ENCODE measurements at regions not wholly inside any gene's neighbourhood (a gene's known extent, or its start where the extent isn't known, plus 50 kb on each side); places are given as distances from the start of the nearest gene placed in this dataset.

DNA sequence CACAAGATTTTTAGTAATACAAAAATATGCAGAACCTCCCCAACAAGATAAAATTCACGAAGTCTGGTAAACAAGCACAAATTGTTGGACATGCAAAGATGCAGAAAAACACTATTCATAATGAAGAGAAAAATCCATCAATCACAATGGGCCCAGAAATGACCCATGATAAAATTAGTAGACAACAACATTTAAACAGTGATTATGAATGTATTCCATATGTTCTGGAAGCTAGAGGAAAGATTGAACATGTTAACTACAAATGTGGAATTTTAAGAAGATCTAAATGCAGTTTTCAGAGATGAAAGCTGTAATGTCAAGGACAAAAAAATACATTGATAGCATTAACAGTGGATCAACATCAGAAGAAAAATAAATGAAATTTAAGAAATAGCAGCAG, 243.3 kb upstream of the LINC00305 start:
- Histone ChIP-seq H3K27ac (ENCODE audit: low read length) (no peak overlapping the region), H4K20me1 (ENCODE audit: insufficient read depth, low read length) (no peaks in the 10 kb centered on the region), H3K36me3 (replicated peaks; ENCODE audit: low read depth, low read length) (no peaks in the 10 kb centered on the region), H3K9ac (ENCODE audit: low read length) (no peak overlapping the region), H2AFZ (ENCODE audit: low read depth, low read length) (no peak overlapping the region), H3K9me3 (ENCODE audit: insufficient read depth, low read length) (peaks cover 7% of the 10 kb centered on the region; the same call in 1 of the 2 replicates), H3K27me3 (ENCODE audit: low read depth, low read length) (no peaks in the 10 kb centered on the region), H3K4me2 (ENCODE audit: low read length) (no peak overlapping the region), H3K79me2 (ENCODE audit: low read length) (no peaks in the 10 kb centered on the region), H3K4me1 (ENCODE audit: low read length) (peaks cover 19% of the 10 kb centered on the region), H3K4me3 (ENCODE audit: low read length) (no peak overlapping the region)
- TF ChIP-seq EZH2phosphoT487 (IDR thresholded peaks at IDR 0.05; ENCODE audit: low read depth), result no peak
- TF ChIP-seq CTCF (IDR thresholded peaks at IDR 0.05; ENCODE audit: low read depth, low read length), result no peak

GRCh38 chr18:64384101-64384500, 235.2 kb upstream of the LINC00305 start:
- H3K27me3 ChIP-seq (ENCODE audit: low read depth, low read length), result no peaks in the 10 kb centered on the region
- no peak for TF ChIP-seq EZH2phosphoT487 (IDR thresholded peaks at IDR 0.05; ENCODE audit: low read depth)
- no peak for TF ChIP-seq CTCF (IDR thresholded peaks at IDR 0.05; ENCODE audit: low read depth, low read length)
- no peak overlapping the region for H3K4me2 ChIP-seq (ENCODE audit: low read length)
- H4K20me1 ChIP-seq (ENCODE audit: insufficient read depth, low read length), result no peaks in the 10 kb centered on the region
- H3K9me3 ChIP-seq (ENCODE audit: insufficient read depth, low read length), result no peaks in the 10 kb centered on the region
- H3K27ac ChIP-seq (ENCODE audit: low read length), result no peak overlapping the region
- H3K4me1 ChIP-seq (ENCODE audit: low read length), result peaks cover 24% of the 10 kb centered on the region
- H2AFZ ChIP-seq (ENCODE audit: low read depth, low read length), result no peak overlapping the region; the same call in 1 of the 2 replicates
- no peak overlapping the region for H3K9ac ChIP-seq (ENCODE audit: low read length)
- H3K79me2 ChIP-seq (ENCODE audit: low read length), result no peaks in the 10 kb centered on the region
- H3K4me3 ChIP-seq (ENCODE audit: low read length), result no peak overlapping the region
- peaks cover 19% of the 10 kb centered on the region for H3K36me3 ChIP-seq (replicated peaks; ENCODE audit: low read depth, low read length)

DNA sequence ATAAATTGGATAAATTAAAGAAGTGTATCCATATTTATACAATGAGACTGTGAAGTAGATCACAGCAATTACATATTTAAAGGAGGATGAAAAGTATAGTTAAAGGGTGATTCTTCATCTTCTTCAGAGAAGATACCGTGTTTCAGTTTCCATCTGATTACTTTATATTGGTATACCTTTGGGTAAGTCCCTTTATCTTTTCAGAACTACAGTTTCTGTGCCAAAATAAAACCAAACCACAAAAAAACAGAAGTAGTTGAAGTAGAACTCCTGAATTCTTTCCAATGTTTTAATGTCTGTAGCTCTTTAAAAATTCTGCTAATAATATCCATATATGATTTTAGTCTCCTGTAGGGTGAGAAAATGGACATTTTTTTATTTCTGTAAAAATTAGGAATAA, 231.2 kb upstream of the LINC00305 start:
- Histone ChIP-seq H3K4me3 (ENCODE audit: low read length) (peak overlapping the region; percentile 37), H3K27ac (ENCODE audit: low read length) (peak overlapping the region; percentile 89), H3K4me1 (ENCODE audit: low read length) (peaks cover 25% of the 10 kb centered on the region), H3K9ac (ENCODE audit: low read length) (peak overlapping the region; percentile 52), H3K9me3 (ENCODE audit: insufficient read depth, low read length) (peaks cover 18% of the 10 kb centered on the region), H3K79me2 (ENCODE audit: low read length) (no peaks in the 10 kb centered on the region), H3K36me3 (replicated peaks; ENCODE audit: low read depth, low read length) (peaks cover 37% of the 10 kb centered on the region), H2AFZ (ENCODE audit: low read depth, low read length) (peak overlapping the region; percentile 44; the same call in 1 of the 2 replicates), H4K20me1 (ENCODE audit: insufficient read depth, low read length) (no peaks in the 10 kb centered on the region), H3K4me2 (ENCODE audit: low read length) (peak overlapping the region; percentile 61), H3K27me3 (ENCODE audit: low read depth, low read length) (no peaks in the 10 kb centered on the region)
- TF ChIP-seq EZH2phosphoT487 (IDR thresholded peaks at IDR 0.05; ENCODE audit: low read depth), result no peak
- TF ChIP-seq CTCF (IDR thresholded peaks at IDR 0.05; ENCODE audit: low read depth, low read length), result no peak

DNA sequence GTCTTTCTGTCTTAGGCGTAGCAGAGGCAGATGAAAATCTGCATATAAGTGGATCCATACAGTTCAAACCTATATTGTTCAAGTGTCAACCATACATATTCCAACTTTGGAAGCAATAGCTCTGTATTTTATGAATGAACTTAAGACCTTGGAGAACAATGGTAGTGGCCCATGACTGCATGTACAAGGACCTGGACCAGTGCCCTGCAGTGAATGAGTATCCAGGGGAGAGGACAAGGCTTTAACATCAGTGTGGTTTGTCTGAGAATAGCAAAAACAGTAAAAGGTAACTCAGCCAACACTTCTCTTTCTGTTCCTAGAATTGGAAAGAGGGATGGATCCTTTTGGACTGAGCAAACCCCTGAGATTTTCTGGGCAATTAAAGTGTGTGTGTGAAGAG, 230.8 kb upstream of the LINC00305 start:
- peaks cover 37% of the 10 kb centered on the region for H3K36me3 ChIP-seq (replicated peaks; ENCODE audit: low read depth, low read length)
- H2AFZ ChIP-seq (ENCODE audit: low read depth, low read length), result peak overlapping the region; percentile 1; the same call in 1 of the 2 replicates
- TF ChIP-seq EZH2phosphoT487 (IDR thresholded peaks at IDR 0.05; ENCODE audit: low read depth) (no peak), CTCF (IDR thresholded peaks at IDR 0.05; ENCODE audit: low read depth, low read length) (no peak)
- H3K4me2 ChIP-seq (ENCODE audit: low read length), result peak overlapping the region; percentile 61
- H3K4me1 ChIP-seq (ENCODE audit: low read length), result peaks cover 25% of the 10 kb centered on the region
- peak overlapping the region; percentile 89 for H3K27ac ChIP-seq (ENCODE audit: low read length)
- peak overlapping the region; percentile 37; the same call in 1 of the 2 replicates for H3K4me3 ChIP-seq (ENCODE audit: low read length)
- no peaks in the 10 kb centered on the region for H4K20me1 ChIP-seq (ENCODE audit: insufficient read depth, low read length)
- H3K79me2 ChIP-seq (ENCODE audit: low read length), result no peaks in the 10 kb centered on the region
- H3K27me3 ChIP-seq (ENCODE audit: low read depth, low read length), result no peaks in the 10 kb centered on the region
- H3K9me3 ChIP-seq (ENCODE audit: insufficient read depth, low read length), result peaks cover 23% of the 10 kb centered on the region
- H3K9ac ChIP-seq (ENCODE audit: low read length), result peak overlapping the region; percentile 38; the same call in 1 of the 2 replicates

Data from OCI-LY3 (cell line).